ENCODE measurements at regions not wholly inside any gene's neighbourhood (a gene's known extent, or its start where the extent isn't known, plus 50 kb on each side); places are given as distances from the start of the nearest gene placed in this dataset.

DNA sequence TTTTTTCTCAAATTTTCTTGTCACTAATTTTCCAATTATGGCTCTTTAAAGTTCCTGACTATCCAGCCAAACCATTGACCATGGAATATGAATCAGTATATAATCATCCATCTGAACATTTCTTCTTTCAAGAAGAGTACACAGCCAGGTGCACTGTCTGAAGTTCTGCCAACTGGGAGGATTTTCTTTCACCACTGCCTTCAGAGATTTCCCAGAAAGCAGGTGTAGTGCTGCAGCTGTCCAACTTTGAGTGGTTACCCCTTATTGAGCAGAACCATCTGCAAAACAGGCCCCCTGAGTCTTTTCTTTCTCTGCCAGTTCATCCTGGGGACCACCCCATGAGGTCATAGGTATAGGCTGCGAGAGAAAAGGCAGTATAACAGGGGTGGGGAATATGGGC, 1213.2 kb downstream of the RAPGEF2 start:
- Histone ChIP-seq H3K4me1 (ENCODE audit: insufficient read depth, low read length) (no peaks in the 10 kb centered on the region), H3K4me3 (replicated peaks in 1 of 3; ENCODE audit: insufficient read depth in 1 of 3, low read depth in 2 of 3, low read length in 3 of 3) (no peak overlapping the region), H3K9me3 (ENCODE audit: low read length) (no peaks in the 10 kb centered on the region; the same call in 1 of the 2 replicates), H2AFZ (ENCODE audit: low read length) (no peak overlapping the region), H4K20me1 (ENCODE audit: insufficient read depth, low read length) (no peaks in the 10 kb centered on the region), H3K27ac (ENCODE audit: extremely low read length, insufficient read depth, low read length) (no peak overlapping the region), H3K79me2 (ENCODE audit: insufficient read depth, low read length) (no peaks in the 10 kb centered on the region), H3K4me2 (ENCODE audit: low read depth, low read length) (no peak overlapping the region), H3K36me3 (replicated peaks in 1 of 2; ENCODE audit: control insufficient read depth in 1 of 2, insufficient read depth in 2 of 2, low read length in 2 of 2) (no peaks in the 10 kb centered on the region), H3K27me3 (ENCODE audit: control insufficient read depth in 1 of 2, insufficient read depth in 2 of 2, low read length in 2 of 2) (no peaks in the 10 kb centered on the region), H3K9ac (ENCODE audit: insufficient read depth, low read depth, low read length) (no peak overlapping the region)
- WGBS (ENCODE audit: low lambda C conversion rate): 0% methylated on average over 1 of the region's 1 CpG
- intact Hi-C loops (cut with micrococcal nuclease; ENCODE audit: unreplicated experiment) (no loop called here), in situ Hi-C loops (cut with HindIII; ENCODE audit: extremely low pct_ligation_motif_present, low pct_unique_long_range_greater_than_20kb) (no loop called here)
- no peak for ATAC-seq
- BruUV-seq (replicated peaks): no TSS peak
- POLR2A ChIA-PET: no interaction called here
- no peak for FAIRE-seq
- CTCF ChIA-PET (ENCODE audit: low intra/inter-chr PET ratio, low total read pairs): no interaction called here
- DNase-seq (ENCODE audit: low spot score): no peak
- TF ChIP-seq CEBPG (CRISPR knock-in tag; IDR thresholded peaks at IDR 0.05): no peak
- no peak for TF ChIP-seq EEA1 (CRISPR knock-in tag; IDR thresholded peaks at IDR 0.05; ENCODE audit: borderline replicate concordance)
- no peak for TF ChIP-seq MED8 (CRISPR knock-in tag; IDR thresholded peaks at IDR 0.05; ENCODE audit: insufficient replicate concordance)
- no peak for TF ChIP-seq TOE1 (CRISPR knock-in tag; IDR thresholded peaks at IDR 0.05)
- no peak for TF ChIP-seq ZNF737 (CRISPR knock-in tag; IDR thresholded peaks at IDR 0.05; ENCODE audit: borderline replicate concordance)
- no peak for TF ChIP-seq RBAK (CRISPR knock-in tag; IDR thresholded peaks at IDR 0.05)
- TF ChIP-seq, protein P1, sequence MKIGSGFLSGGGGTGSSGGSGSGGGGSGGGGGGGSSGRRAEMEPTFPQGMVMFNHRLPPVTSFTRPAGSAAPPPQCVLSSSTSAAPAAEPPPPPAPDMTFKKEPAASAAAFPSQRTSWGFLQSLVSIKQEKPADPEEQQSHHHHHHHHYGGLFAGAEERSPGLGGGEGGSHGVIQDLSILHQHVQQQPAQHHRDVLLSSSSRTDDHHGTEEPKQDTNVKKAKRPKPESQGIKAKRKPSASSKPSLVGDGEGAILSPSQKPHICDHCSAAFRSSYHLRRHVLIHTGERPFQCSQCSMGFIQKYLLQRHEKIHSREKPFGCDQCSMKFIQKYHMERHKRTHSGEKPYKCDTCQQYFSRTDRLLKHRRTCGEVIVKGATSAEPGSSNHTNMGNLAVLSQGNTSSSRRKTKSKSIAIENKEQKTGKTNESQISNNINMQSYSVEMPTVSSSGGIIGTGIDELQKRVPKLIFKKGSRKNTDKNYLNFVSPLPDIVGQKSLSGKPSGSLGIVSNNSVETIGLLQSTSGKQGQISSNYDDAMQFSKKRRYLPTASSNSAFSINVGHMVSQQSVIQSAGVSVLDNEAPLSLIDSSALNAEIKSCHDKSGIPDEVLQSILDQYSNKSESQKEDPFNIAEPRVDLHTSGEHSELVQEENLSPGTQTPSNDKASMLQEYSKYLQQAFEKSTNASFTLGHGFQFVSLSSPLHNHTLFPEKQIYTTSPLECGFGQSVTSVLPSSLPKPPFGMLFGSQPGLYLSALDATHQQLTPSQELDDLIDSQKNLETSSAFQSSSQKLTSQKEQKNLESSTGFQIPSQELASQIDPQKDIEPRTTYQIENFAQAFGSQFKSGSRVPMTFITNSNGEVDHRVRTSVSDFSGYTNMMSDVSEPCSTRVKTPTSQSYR (CRISPR knock-in tag; IDR thresholded peaks at IDR 0.05; ENCODE audit: borderline replicate concordance): no peak
- TF ChIP-seq ZFP91 (CRISPR knock-in tag; IDR thresholded peaks at IDR 0.05; ENCODE audit: borderline replicate concordance): no peak
- no peak for TF ChIP-seq ZNF180 (CRISPR knock-in tag; IDR thresholded peaks at IDR 0.05; ENCODE audit: borderline replicate concordance, low read depth)
- TF ChIP-seq MEIS1 (CRISPR knock-in tag; IDR thresholded peaks at IDR 0.05; ENCODE audit: borderline replicate concordance): no peak
- no peak for TF ChIP-seq FOSL1 (CRISPR knock-in tag; IDR thresholded peaks at IDR 0.05; ENCODE audit: borderline replicate concordance)
- no peak for TF ChIP-seq HDAC2 (CRISPR knock-in tag; IDR thresholded peaks at IDR 0.05)
- TF ChIP-seq DPF2 (CRISPR knock-in tag; IDR thresholded peaks at IDR 0.05; ENCODE audit: borderline replicate concordance, low read depth): no peak
- TF ChIP-seq ZBTB33 (CRISPR knock-in tag; IDR thresholded peaks at IDR 0.05): no peak
- TF ChIP-seq KAT8 (CRISPR knock-in tag; IDR thresholded peaks at IDR 0.05): no peak
- TF ChIP-seq KDM2A (CRISPR knock-in tag; IDR thresholded peaks at IDR 0.05; ENCODE audit: borderline replicate concordance, low read depth): no peak
- no peak for TF ChIP-seq ZNF280D (CRISPR knock-in tag; IDR thresholded peaks at IDR 0.05)
